ENCODE measurements at regions not wholly inside any gene's neighbourhood (a gene's known extent, or its start where the extent isn't known, plus 50 kb on each side); places are given as distances from the start of the nearest gene placed in this dataset.

DNA sequence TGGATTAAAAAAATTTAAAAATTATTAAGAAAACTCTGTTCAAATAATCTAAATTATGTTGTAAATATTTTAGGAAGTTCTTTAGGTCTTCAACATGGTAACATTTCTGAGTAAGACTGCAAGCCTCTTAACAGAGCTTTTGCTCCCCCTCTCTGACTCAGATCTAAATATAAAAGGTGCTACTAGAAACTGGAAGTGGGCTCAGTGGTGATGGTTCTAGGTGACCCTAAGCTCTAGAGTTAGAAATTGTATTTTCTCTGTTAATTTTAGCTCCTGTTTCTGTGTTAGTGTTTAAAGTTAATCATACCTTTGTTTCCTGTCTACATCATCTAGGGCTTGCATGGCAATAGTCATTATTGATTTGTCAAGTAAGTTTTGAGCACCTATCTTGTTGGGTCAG is 159.9 kb upstream of the MEIS2 start:
- DNase-seq (ENCODE audit: low spot score), result no peak

DNA sequence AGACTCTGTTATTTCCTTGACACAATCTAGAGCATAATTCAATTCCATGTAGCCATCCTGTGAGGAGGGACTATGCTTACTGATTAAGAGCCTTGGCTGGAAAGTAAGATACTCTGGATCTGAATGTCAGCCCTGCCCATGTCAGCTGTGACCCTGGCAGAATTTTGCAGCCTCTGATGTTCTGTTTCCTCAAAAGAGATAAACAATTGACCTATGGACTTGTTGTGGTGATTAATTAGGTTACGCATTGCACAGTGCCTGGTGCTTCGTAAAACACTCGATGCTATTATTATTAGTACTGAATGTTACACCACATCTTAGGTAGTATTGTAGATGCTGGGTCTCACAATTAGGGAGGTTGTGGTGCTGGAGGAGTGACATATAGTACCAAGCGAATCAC is 161.3 kb upstream of the MEIS2 start:
- no peak for DNase-seq (ENCODE audit: low spot score)

DNA sequence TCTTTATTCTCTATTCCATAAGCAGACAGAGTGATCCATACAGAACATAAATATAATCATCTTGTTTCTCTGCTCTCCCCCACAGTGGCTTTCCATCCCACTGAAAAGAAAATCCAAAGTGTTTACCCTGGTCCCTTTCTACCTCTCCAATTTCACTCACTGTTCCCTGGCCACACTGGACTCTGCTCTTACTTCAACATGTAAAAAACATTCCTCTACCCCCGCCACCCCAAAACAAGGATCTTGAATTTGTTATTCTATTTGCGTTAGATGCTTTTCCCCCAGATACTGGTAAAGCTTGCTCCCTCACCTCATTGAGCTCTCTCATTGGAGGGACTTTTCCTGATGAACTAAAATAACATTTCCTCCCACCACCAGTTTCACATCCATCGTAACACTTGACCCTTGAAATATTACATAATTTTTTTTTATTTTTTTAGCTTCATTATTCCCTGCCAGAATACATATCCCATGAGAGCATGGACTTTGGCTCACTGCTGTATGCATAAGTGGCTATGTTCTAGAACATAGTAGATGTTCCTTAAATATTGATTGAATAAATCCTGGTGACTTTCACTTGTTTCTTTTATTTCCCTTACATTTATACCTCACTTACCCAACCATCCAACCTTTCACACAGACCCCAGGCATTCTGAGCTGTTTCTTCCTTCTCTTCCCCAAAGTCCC is 162.7 kb upstream of the MEIS2 start:
- no peak for DNase-seq (ENCODE audit: low spot score)

DNA sequence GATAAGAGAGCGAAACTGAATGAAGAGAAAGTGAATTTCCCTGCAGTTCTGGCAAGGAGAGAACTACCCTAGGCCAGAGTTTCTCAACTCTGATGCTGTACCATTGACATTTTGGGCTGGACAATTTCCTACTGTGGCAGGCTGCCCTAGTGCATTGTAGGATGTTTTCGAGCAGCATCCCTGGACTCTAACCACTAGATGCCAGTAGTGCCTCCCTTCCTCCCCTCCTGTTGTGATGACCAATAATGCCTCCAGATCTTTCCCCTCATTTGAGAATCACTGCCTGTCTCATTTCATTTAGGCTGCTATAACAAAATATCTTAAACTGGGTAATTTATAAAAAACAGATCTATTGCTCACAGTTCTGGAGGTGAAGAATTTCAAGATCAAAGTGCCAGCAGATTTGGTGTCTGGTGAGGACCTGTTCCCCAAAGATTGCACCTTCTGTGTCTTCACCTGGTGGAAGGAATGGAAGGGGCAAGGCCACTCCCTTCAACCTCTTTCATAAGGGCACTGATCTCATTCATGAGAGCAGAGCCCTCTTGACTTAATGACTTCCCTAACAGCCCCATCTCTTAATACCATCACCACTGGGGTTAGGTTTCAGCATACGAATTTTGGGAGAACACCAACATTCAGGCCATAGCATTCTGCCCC is 188.9 kb upstream of the MEIS2 start:
- peak; percentile 11 for DNase-seq (ENCODE audit: low spot score)

DNA sequence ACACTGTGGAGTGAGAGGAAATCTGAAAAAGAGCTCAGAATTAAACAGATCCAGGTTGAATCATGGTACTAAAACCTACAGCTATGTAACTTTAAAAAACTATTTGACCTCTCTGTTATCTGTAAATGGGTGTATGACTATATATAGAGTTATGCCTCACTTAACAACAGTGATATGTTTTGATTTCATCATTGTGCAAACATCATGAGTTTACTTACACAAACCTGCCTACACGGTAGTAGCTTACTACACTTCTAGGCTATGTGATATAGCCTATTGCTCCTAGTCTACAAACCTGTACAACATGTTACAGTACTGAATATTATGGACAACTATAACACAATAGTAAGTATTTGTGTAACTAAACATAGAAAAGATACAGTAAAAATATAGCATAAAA is 191.6 kb upstream of the MEIS2 start:
- no peak for DNase-seq (ENCODE audit: low spot score)

DNA sequence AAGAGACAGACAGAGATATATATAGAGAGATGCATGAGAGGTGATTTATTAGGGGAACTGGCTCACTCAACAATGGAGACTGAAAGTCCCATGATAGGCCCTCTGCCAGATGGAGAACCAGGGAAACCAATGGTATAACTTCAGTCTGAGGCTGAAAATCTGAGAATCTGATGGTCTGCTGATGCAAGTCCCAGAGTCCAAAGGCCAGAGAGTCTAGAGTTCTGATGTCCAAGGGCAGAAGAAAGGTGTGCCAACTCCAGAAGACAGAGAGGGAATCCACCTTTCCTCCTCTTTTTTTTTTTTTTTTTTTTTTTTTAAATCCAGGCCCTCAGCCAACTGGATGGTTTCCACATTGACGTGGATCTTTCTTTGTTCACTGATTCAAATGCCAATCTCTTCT is 197.9 kb upstream of the MEIS2 start:
- DNase-seq (ENCODE audit: low spot score), result no peak

DNA sequence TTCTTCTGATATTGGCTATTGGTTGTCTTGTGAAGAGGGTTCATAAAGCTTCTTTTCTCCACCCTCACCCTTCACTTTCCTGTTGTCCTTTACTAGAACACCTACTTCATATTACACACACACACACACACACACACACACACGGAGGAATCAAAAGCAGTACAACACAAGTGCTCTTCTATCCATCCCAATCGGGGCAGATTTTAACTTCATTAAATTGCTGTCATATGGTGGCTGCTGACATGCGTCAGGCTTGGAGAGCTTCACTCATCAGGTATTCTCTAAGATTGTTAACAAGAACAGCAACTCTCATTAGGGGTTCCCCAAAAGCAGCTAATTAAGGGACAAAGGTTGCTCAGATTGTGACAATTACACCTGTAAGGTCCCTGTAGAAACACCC is 239.1 kb upstream of the MEIS2 start:
- no peak for DNase-seq (ENCODE audit: low spot score)

DNA sequence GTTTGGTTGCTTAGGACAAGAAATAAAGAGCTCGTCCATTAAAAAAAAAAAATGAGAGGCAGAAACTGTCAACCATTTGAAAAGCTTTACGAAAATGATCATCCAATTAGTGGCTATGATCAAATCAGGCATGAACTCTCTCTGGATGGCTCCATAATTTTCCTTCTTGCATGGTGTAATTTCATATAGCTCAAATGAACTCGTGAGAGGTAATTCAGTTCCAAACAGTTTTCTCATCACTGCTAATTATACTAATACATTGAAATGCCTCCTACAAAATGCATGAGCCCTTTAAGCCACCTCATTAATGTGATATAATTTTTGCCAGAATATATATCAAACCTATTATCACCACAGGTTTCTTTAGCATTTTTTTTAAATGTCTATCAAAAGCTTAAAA is 239.5 kb upstream of the MEIS2 start:
- no peak for DNase-seq (ENCODE audit: low spot score)

DNA sequence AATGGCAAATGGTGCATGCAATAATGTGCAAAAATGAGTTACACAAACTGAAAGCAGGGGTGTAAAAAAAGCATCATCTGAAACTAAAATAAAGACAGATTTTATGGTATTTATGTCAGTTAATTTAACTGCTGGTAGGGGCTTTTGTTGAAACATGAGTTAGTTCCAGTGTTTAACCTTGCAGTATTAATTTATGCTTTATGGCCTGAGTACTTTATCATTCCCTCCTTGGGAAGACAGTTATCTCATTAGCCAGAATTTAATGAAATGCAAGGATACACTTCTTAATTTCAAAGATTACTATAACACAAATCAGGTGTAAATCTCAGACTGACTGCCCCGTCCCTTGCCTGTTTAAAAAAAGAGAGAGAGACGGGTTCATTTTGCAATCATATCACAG is 240.1 kb upstream of the MEIS2 start:
- no peak for DNase-seq (ENCODE audit: low spot score)

DNA sequence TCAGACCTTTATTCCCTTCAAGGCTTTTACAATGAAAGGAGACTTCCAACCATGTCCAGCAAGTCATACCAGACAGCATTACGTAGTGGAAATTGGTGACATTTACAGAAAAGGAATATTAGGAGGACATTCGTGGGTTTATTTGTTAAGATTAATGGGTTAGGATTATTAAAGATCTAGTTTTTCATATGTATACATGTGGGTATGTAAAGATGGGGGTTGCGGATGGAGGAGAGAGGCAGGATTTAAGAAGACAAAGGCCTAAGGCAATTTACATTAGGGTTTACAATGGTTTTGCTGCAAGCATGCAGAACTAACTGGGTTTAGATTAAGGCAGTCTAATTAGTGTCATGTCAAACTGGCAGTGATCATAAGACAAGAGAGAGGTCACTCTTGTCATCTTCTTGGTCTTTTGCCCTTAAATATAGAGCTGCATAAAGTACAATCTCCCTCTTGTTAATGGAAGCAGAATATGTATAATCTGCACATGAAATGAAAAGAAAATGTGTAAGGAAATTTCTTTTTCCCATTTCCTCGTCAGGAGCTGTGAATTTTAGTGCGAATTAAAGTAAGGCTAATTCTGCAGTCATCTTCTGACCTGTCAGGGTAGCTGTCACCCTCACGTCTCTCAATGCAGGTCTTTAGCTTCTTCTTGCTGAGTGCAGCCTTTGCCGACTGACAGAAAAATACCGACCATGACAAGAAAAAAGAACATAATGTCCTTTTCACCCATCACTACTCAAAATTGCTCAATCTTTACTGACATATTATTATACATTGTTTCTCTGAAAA is 258.9 kb upstream of the MEIS2 start:
- no peak for DNase-seq (ENCODE audit: low spot score)

DNA sequence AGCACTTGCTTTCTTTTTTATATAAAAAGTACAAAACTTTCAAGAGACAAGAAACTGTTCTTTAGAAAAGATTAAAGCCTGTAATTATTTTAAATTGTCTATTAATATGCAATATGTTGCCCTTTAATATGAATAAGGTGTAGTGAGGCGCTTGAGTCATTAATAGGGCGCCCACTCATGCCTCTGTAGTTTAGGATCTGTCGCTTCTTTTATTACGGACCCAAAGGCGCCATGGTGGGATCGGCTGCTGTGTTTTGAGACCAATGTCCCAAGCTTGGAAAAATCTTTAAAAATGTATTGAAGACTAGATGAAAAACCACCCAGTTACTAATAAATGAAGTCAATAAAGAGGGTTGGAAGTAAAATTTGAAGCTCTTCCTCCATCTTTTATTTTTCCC is 259.5 kb upstream of the MEIS2 start:
- no peak for DNase-seq (ENCODE audit: low spot score)

DNA sequence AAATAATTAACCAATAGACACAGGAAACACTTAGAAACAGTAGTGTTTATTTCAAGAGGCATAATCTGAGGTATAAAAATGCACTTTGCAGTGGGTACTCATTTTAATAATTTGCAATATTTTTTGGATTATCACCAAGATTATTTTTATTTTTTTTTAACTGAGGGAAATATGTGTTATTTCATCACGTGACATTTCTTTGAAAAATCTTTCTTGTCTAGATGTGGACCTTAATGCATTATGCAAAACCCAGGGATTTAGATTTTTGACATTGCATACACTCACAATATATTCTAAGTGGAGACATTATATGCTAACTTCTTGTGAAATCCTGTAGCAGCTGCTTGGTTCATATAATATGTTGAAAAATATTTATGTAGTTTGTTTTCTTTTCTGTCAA is 260.4 kb upstream of the MEIS2 start:
- no peak for DNase-seq (ENCODE audit: low spot score)

DNA sequence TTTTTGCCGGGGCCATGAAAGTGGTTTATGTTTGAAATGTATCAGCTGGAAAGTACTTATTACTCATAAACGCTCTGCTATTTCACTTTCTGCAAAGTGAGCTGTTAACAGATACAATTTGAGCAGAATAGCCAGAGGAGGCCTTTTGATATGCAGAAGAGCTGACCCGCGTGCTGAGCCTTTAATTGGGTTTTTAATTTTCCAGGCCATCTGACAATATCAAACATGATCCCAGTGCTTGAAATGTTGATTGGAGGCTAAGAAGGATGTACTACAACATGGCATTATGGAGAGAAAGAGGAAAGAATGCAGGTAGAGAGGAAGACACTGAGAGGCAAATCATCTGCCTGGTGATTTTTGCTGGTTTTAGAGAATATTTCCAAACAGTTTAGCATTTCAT is 261.3 kb upstream of the MEIS2 start:
- no peak for DNase-seq (ENCODE audit: low spot score)

DNA sequence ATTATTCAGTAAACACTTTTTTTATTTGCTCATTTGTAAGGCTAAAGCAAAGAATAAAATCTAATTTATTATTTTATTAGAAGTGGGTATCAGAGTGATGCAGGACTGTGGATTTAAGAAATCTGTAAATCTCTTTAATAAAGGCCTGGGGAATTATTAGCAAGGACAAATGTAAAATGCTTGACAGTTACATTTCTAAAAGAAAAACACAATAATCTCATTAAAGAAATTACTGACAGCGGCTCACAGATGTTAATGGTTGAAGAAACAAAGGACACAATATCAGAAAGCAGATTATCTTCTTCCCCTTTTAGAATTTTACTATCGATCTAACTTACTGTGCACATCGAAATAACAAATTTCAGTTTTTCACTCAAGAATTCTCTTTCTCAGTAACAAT is 262.1 kb upstream of the MEIS2 start:
- DNase-seq (ENCODE audit: low spot score), result no peak

DNA sequence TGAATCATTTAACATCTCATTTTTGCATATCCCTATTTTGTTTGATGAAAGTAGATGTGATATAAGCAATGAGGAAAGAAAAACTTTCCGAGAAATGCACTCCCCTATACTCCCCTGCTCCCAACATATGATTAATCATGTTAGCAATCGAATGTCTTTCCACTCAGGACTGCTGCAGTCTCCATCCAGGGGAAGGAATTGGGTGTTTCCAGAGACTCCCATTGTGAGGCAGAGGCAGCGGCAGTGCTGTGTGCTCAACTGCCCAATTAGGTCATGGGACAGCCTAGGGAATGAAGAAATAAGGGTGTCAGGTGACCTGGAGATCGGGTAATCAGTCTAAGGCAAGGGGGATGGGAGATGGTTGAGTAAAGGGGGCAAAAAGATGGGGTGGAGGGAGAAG is 268.6 kb upstream of the MEIS2 start:
- DNase-seq (ENCODE audit: low spot score), result no peak

DNA sequence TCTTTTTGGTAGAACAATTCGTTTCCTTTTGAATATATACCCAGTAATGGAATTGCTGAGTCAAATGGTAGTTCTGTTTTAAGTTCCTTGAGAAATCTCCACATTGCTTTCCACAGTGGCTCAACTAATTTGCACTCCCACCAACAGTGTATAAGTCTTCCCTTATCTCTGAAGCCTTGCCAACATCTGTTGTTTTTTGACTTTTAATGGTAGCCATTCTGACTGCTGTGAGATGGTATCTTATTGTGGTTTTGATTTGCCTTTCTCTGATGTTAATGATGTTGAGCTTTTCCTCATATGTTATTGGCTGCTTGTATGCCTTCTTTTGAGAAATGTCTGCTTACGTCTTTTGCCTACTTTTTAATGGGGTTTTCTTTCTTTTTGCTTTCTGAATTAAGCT is 270.6 kb upstream of the MEIS2 start:
- DNase-seq (ENCODE audit: low spot score), result no peak

DNA sequence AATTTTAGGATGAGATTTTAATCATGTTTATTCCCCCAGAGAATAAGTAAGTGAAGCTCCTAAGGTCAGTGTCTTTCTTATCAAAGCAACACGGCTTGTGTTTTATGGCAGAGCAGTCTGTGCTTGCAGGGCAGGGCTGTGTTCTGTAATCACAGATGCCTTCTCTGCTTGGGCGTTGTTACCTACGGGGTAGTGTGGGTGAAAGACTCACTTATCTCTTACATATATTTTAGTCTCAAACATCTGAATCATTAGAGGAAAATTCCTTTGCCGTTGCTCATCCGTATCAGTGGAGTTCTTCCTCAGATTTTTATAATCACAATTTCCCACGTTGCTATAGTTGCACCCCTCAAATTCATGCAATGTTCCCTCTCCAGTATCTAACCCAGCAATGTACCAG is 271.7 kb upstream of the MEIS2 start:
- no peak for DNase-seq (ENCODE audit: low spot score)

DNA sequence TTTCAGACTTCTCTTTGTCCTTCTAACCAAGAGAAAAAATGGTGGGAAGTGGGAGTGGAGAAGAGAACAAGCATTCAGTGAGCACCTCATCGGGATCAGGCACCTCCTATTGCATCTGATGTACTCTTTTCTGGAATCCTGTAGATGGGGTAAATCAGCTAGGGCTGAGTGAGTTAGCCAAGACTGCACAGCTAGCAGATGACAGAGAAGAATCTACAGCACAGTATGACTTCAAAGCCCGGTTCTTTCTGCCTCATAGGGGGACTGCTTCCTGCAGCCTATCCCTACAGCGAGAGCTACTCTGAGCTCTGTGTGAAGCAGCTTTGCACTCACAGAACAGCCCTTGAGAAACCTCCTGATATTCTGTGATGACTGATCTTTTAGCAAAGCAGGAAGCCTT is 275.2 kb upstream of the MEIS2 start:
- DNase-seq (ENCODE audit: low spot score), result no peak

DNA sequence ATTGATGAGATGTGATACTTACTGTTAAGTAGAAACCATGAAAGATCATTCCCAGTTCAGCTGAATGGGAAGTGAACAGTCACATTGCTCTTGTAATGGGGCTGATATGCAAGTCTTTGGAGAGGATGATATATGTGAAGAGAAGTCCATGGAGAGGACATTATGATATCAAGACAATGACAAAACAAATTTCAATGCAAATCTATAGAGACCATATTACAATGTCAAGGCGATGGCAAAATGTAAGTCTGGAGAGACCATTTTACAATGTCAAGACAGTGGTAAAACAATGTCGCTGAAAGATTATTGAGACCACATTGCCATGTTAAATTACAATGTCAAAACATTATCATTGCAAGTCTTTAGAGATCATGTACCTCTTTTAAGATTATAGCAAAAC is 277.1 kb upstream of the MEIS2 start:
- no peak for DNase-seq (ENCODE audit: low spot score)

DNA sequence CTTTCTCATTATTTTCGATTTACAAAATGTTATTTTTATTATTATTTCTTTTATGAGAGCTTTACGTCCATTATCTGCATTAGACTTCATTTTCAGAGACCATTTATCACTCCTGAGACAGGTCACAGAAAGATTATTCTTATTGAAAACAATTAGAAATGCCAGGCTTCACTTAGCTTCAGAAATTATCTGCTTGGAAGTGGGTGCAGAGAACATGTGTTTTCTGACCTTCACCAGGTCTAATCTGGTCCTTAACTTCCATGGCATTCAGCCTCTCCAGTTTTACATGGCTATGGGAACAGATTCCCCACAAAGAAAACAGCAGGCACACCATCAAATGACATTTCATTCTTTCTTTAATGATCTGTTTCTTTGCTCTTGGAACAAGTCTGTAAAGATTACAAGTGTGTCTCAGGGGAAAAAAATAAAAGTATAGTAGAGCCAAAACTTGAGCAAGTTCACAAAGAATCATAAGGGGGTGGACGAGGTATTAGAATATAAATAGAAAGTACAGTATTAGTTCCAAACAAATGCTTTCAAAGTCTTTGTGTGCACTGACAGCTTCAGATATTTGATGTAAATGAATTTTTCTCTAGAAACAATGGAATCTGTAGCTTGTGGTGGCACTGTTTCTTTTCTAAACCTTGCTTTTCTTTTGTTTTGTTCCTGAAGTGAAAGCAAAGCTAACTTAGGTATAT is 294.2 kb upstream of the MEIS2 start:
- no peak for DNase-seq (ENCODE audit: low spot score)

DNA sequence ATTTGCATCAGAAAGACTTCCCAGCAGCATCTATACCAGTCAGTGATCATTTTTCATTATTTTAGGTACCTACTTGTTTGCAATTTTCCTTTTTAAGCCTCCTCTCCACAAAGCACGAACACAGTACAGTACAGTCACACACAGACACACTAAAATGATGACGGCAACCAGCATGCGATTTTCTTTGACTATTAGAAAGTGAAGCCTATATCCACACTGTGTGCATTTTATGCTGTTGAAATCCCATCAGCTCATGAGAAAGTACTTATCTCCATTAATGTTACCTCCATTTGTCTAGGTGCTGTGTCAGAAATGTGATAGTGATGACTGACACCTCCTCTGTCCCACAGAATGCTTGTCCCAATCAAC is 294.7 kb upstream of the MEIS2 start:
- no peak for DNase-seq (ENCODE audit: low spot score)

DNA sequence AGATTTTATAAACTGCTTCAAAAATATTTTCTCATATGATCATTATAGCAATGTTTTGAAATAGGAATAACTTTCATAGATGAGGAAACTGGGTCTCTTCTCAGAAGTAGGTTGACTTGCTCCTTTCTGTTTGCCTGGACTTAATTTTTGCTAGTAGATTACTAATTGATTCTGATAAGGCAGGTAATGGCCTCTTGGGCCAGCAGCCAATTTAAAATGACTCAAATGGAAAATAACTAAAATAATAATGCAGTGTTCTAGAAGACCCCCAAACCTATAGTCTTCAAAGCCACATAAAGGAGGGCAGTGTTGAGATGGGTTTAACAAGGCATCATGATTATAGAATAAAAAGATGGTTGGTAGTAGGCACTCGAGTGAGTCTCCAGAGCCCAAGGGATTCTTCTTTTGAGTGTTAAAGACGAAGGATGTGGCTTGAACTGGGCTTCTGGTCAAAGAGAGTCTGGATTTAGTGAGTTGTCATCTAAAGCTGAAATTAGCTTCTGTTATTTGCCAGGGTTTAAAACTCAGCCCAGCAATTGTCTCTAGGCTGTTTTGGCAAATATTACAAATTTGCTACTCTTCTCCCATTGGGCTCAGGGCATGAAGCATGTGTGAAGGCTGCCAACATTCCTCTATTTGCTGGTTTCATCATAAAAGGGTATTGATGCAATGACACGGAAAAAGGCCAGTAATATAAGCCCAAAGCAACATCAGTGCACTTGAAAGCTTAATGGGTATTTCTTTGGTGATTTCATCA is 297.1 kb upstream of the MEIS2 start:
- DNase-seq (ENCODE audit: low spot score), result no peak

Measured in NAMALWA (cell line).